ENCODE measurements at regions not wholly inside any gene's neighbourhood (a gene's known extent, or its start where the extent isn't known, plus 50 kb on each side); places are given as distances from the start of the nearest gene placed in this dataset.

DNA sequence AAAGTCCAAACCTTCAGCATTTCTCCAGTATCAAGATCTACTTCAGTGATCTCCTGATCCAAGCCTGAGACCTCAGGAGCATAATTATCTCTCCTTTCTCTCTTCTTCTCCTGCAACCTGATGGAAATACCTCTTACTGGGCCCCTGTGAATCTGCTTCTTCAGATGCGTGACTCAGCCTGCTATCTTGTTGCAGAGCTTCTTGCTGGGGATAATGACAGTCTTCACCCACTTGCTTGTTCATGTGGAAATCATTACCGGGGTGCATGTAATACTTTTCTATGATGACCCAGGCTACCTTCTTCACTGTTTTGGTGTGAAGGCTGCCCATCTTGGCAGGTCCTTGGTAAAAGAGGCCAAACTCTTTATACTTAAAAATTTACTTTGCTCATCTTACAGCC lies 140.0 kb upstream of the POU2AF2 start:
- Histone ChIP-seq H3K9ac (ENCODE audit: low read depth, low read length, poor library complexity) (no peak overlapping the region), H4K91ac (ENCODE audit: low read depth, low read length, poor library complexity) (no peak overlapping the region), H3K4ac (ENCODE audit: low read length) (no peak overlapping the region), H3K4me1 (ENCODE audit: control insufficient read depth in 2 of 2, insufficient read depth in 1 of 2, low read depth in 1 of 2, low read length in 2 of 2) (no peaks in the 10 kb centered on the region), H2AK5ac (ENCODE audit: low read depth, low read length) (no peak overlapping the region), H3K4me3 (ENCODE audit: low read length in 2 of 2) (no peak overlapping the region), H3K36me3 (replicated peaks in 1 of 2; ENCODE audit: control insufficient read depth in 2 of 2, insufficient read depth in 2 of 2, low read length in 2 of 2) (no peaks in the 10 kb centered on the region), H3K4me2 (ENCODE audit: insufficient read depth, low read length, poor library complexity, severe bottlenecking) (no peak overlapping the region), H2BK5ac (ENCODE audit: low read length) (no peak overlapping the region), H3K27ac (replicated peaks; ENCODE audit: low read length) (no peak overlapping the region), H2BK120ac (ENCODE audit: low read depth, low read length) (no peak overlapping the region), H3K18ac (ENCODE audit: low read length) (no peak overlapping the region), H3K9me3 (replicated peaks in 1 of 2; ENCODE audit: control insufficient read depth in 2 of 2, insufficient read depth in 1 of 2, low read depth in 1 of 2, low read length in 2 of 2) (peaks cover 0 to 2% of the 10 kb centered on the region in 2 donors), H2BK12ac (ENCODE audit: low read length) (no peak overlapping the region), H3K23ac (ENCODE audit: low read depth, low read length, poor library complexity) (no peak overlapping the region), H3K27me3 (ENCODE audit: control insufficient read depth in 3 of 3, insufficient read depth in 3 of 3, low read depth in 1 of 3, low read length in 3 of 3) (no peaks in the 10 kb centered on the region), H3K79me1 (ENCODE audit: low read depth, low read length) (no peaks in the 10 kb centered on the region), H4K8ac (ENCODE audit: low read depth, low read length) (no peak overlapping the region), H2BK15ac (ENCODE audit: low read length) (no peak overlapping the region), H3K14ac (ENCODE audit: low read length) (no peak overlapping the region), H2AFZ (ENCODE audit: low read length) (no peak overlapping the region)
- no CpG with 5 or more reads among the region's 2 CpGs for WGBS, 2 donors (ENCODE audit: extremely low coverage in 2 of 2, insufficient read length in 2 of 2, insufficient replicate concordance in 1 of 2)
- no peak for DNase-seq (ENCODE audit: low spot score)

- Histone ChIP-seq H3K27ac (replicated peaks; ENCODE audit: low read length) (no peak overlapping the region), H3K9ac (ENCODE audit: low read depth, low read length, poor library complexity) (no peak overlapping the region), H3K4me3 (ENCODE audit: low read length in 2 of 2) (no peak overlapping the region), H2AK5ac (ENCODE audit: low read depth, low read length) (no peak overlapping the region), H2AFZ (ENCODE audit: low read length) (no peak overlapping the region), H2BK120ac (ENCODE audit: low read depth, low read length) (no peak overlapping the region), H2BK12ac (ENCODE audit: low read length) (no peak overlapping the region), H3K4me2 (ENCODE audit: insufficient read depth, low read length, poor library complexity, severe bottlenecking) (no peak overlapping the region), H3K18ac (ENCODE audit: low read length) (no peak overlapping the region), H3K4me1 (ENCODE audit: control insufficient read depth in 2 of 2, insufficient read depth in 1 of 2, low read depth in 1 of 2, low read length in 2 of 2) (no peaks in the 10 kb centered on the region), H2BK15ac (ENCODE audit: low read length) (no peak overlapping the region), H3K23ac (ENCODE audit: low read depth, low read length, poor library complexity) (no peak overlapping the region), H2BK5ac (ENCODE audit: low read length) (no peak overlapping the region), H4K8ac (ENCODE audit: low read depth, low read length) (no peak overlapping the region), H4K91ac (ENCODE audit: low read depth, low read length, poor library complexity) (no peak overlapping the region), H3K79me1 (ENCODE audit: low read depth, low read length) (no peaks in the 10 kb centered on the region), H3K14ac (ENCODE audit: low read length) (no peak overlapping the region), H3K36me3 (replicated peaks in 1 of 2; ENCODE audit: control insufficient read depth in 2 of 2, insufficient read depth in 2 of 2, low read length in 2 of 2) (no peaks in the 10 kb centered on the region), H3K9me3 (replicated peaks in 1 of 2; ENCODE audit: control insufficient read depth in 2 of 2, insufficient read depth in 1 of 2, low read depth in 1 of 2, low read length in 2 of 2) (no peaks in the 10 kb centered on the region), H3K4ac (ENCODE audit: low read length) (no peak overlapping the region), H3K27me3 (ENCODE audit: control insufficient read depth in 3 of 3, insufficient read depth in 3 of 3, low read depth in 1 of 3, low read length in 3 of 3) (no peaks in the 10 kb centered on the region)
- no peak for DNase-seq (ENCODE audit: low spot score)
These were observed 141.3 kb upstream of the POU2AF2 start for GRCh38 chr11:111104185-111104584.

DNA sequence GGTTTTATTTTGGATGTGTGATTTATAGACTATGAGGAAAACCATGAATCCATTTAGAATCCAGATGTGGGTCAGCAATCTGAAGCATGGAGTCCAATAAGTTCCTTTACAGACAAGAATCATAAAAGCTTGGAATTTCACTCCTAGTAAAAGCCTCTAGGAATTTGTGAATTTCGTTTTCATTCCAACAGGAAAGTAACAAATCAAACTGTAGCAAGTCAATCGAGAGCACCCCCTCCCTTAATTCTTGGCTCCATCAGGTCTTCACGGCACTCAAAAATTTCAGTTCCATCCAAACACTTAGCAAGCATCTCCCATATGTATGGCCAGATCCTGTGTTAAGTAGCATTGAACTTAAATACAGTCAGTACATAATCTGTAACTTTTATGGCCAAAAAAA lies 143.6 kb upstream of the POU2AF2 start:
- WGBS, 2 donors (ENCODE audit: extremely low coverage in 2 of 2, insufficient read length in 2 of 2, insufficient replicate concordance in 1 of 2), result no CpG with 5 or more reads among the region's 3 CpGs
- Histone ChIP-seq H3K4me1 (ENCODE audit: control insufficient read depth in 2 of 2, insufficient read depth in 1 of 2, low read depth in 1 of 2, low read length in 2 of 2) (no peaks in the 10 kb centered on the region), H3K27me3 (ENCODE audit: control insufficient read depth in 3 of 3, insufficient read depth in 3 of 3, low read depth in 1 of 3, low read length in 3 of 3) (no peaks in the 10 kb centered on the region), H3K9ac (ENCODE audit: low read depth, low read length, poor library complexity) (no peak overlapping the region), H3K4me3 (ENCODE audit: low read length in 2 of 2) (no peak overlapping the region), H2BK5ac (ENCODE audit: low read length) (no peak overlapping the region), H3K14ac (ENCODE audit: low read length) (no peak overlapping the region), H2AFZ (ENCODE audit: low read length) (no peak overlapping the region), H3K23ac (ENCODE audit: low read depth, low read length, poor library complexity) (no peak overlapping the region), H2BK12ac (ENCODE audit: low read length) (no peak overlapping the region), H3K18ac (ENCODE audit: low read length) (no peak overlapping the region), H2AK5ac (ENCODE audit: low read depth, low read length) (no peak overlapping the region), H4K8ac (ENCODE audit: low read depth, low read length) (no peak overlapping the region), H3K4me2 (ENCODE audit: insufficient read depth, low read length, poor library complexity, severe bottlenecking) (no peak overlapping the region), H3K79me1 (ENCODE audit: low read depth, low read length) (no peaks in the 10 kb centered on the region), H3K36me3 (replicated peaks in 1 of 2; ENCODE audit: control insufficient read depth in 2 of 2, insufficient read depth in 2 of 2, low read length in 2 of 2) (no peaks in the 10 kb centered on the region), H3K27ac (replicated peaks; ENCODE audit: low read length) (no peak overlapping the region), H3K9me3 (replicated peaks in 1 of 2; ENCODE audit: control insufficient read depth in 2 of 2, insufficient read depth in 1 of 2, low read depth in 1 of 2, low read length in 2 of 2) (no peaks in the 10 kb centered on the region), H3K4ac (ENCODE audit: low read length) (no peak overlapping the region), H4K91ac (ENCODE audit: low read depth, low read length, poor library complexity) (no peak overlapping the region), H2BK120ac (ENCODE audit: low read depth, low read length) (no peak overlapping the region), H2BK15ac (ENCODE audit: low read length) (no peak overlapping the region)
- no peak for DNase-seq (ENCODE audit: low spot score)

GRCh38 chr11:111099028-111099713 lies 146.4 kb upstream of the POU2AF2 start:
- H3K4ac ChIP-seq (ENCODE audit: low read length), result no peak overlapping the region
- no peaks in the 10 kb centered on the region for H3K4me1 ChIP-seq (ENCODE audit: control insufficient read depth in 2 of 2, insufficient read depth in 1 of 2, low read depth in 1 of 2, low read length in 2 of 2)
- no CpG with 5 or more reads among the region's 2 CpGs for WGBS, 2 donors (ENCODE audit: extremely low coverage in 2 of 2, insufficient read length in 2 of 2, insufficient replicate concordance in 1 of 2)
- no peaks in the 10 kb centered on the region for H3K27me3 ChIP-seq (ENCODE audit: control insufficient read depth in 3 of 3, insufficient read depth in 3 of 3, low read depth in 1 of 3, low read length in 3 of 3)
- no peak overlapping the region for H3K27ac ChIP-seq (replicated peaks; ENCODE audit: low read length)
- H2BK120ac ChIP-seq (ENCODE audit: low read depth, low read length), result no peak overlapping the region
- H3K79me1 ChIP-seq (ENCODE audit: low read depth, low read length), result no peaks in the 10 kb centered on the region
- DNase-seq (ENCODE audit: low spot score), result no peak
- no peak overlapping the region for H2BK5ac ChIP-seq (ENCODE audit: low read length)
- no peak overlapping the region for H3K23ac ChIP-seq (ENCODE audit: low read depth, low read length, poor library complexity)
- no peak overlapping the region for H4K8ac ChIP-seq (ENCODE audit: low read depth, low read length)
- no peak overlapping the region for H2BK15ac ChIP-seq (ENCODE audit: low read length)
- no peak overlapping the region for H3K18ac ChIP-seq (ENCODE audit: low read length)
- no peak overlapping the region for H2AFZ ChIP-seq (ENCODE audit: low read length)
- no peaks in the 10 kb centered on the region for H3K36me3 ChIP-seq (replicated peaks in 1 of 2; ENCODE audit: control insufficient read depth in 2 of 2, insufficient read depth in 2 of 2, low read length in 2 of 2)
- no peak overlapping the region for H3K4me3 ChIP-seq (ENCODE audit: low read length in 2 of 2)
- H3K9ac ChIP-seq (ENCODE audit: low read depth, low read length, poor library complexity), result no peak overlapping the region
- no peaks in the 10 kb centered on the region for H3K9me3 ChIP-seq (replicated peaks in 1 of 2; ENCODE audit: control insufficient read depth in 2 of 2, insufficient read depth in 1 of 2, low read depth in 1 of 2, low read length in 2 of 2)
- H3K14ac ChIP-seq (ENCODE audit: low read length), result no peak overlapping the region
- H4K91ac ChIP-seq (ENCODE audit: low read depth, low read length, poor library complexity), result no peak overlapping the region
- H3K4me2 ChIP-seq (ENCODE audit: insufficient read depth, low read length, poor library complexity, severe bottlenecking), result no peak overlapping the region
- no peak overlapping the region for H2AK5ac ChIP-seq (ENCODE audit: low read depth, low read length)
- no peak overlapping the region for H2BK12ac ChIP-seq (ENCODE audit: low read length)

All from neuronal stem cell (in vitro differentiated cells).